WI38 (cell line): ENCODE measurements at regions not wholly inside any gene's neighbourhood (a gene's known extent, or its start where the extent isn't known, plus 50 kb on each side); places are given as distances from the start of the nearest gene placed in this dataset.

Source experiments
- H3K4me3 ChIP-seq: 2 replicates; pipeline ENCODE4 v1.5.1; 2011; ENCODE audit warnings: low read depth, mild to moderate bottlenecking, control low read depth, low read length
- TF ChIP-seq, protein P1 (sequence below): IDR thresholded peaks from 2 replicates; pipeline ENCODE4 v1.5.1; 2012; ENCODE audit warnings: low read depth, mild to moderate bottlenecking, control low read depth, low read length

DNA sequence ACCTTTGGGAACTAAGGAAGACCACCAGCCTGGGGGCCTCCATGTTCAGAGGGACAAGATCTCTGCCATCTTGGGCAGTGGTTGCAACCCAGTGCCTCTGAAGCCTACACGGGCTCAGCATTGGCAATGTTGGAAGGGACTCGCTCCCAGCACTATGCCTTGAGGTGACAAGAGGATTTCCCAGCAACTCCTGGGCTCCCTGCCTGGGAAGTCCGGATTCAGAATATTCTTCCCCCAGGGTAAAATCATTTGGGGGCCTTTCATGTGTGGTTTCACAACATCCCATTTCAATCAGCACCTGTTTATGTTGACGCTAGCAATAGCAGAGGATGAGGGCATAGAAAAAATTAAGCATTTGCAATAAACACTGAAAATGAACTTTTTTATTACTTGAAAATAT is 509.8 kb upstream of the MGMT start:
- no peak overlapping the region for H3K4me3 ChIP-seq
- TF ChIP-seq, protein P1, sequence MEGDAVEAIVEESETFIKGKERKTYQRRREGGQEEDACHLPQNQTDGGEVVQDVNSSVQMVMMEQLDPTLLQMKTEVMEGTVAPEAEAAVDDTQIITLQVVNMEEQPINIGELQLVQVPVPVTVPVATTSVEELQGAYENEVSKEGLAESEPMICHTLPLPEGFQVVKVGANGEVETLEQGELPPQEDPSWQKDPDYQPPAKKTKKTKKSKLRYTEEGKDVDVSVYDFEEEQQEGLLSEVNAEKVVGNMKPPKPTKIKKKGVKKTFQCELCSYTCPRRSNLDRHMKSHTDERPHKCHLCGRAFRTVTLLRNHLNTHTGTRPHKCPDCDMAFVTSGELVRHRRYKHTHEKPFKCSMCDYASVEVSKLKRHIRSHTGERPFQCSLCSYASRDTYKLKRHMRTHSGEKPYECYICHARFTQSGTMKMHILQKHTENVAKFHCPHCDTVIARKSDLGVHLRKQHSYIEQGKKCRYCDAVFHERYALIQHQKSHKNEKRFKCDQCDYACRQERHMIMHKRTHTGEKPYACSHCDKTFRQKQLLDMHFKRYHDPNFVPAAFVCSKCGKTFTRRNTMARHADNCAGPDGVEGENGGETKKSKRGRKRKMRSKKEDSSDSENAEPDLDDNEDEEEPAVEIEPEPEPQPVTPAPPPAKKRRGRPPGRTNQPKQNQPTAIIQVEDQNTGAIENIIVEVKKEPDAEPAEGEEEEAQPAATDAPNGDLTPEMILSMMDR = no peak

DNA sequence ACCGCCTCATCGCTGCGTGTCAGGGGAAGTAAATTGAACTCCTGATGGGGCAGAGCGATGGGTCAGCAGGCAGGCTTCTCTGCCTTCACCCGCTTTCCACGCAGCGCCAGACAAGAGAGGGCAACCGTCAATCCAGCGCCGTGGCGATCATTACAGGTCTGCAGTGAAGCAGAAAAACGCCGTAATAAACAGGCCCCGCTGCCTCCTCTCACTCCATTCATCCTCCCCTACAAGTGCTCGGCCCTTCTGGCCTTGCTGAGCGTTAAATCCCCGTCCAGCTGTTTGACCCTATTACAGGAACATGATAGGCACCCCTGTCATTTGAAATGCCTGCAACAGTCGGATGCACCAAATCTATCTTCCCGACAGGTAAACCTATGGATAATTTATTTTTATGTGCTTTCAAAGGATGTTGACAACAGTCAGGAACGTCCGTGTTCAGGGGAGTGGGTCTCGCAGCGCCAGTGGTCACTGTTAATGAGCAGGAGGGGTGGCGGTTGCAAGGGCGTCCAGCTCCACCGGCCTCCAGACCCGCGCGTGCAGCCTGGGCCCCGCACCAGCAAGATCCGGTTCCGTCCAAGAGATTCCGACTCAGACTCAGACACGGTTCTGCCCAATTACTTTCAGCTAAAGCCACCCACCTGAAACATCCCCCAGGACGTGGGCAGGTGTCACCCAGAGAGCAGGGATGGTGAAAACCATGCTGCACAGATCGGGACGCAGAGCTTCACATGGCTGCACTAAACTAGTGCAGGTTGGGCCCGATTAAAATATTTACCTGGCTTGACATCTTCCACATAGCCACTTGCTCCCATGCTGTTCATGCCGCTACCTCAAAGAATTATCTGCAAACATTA is 508.0 kb upstream of the MGMT start:
- TF ChIP-seq, protein P1 = no peak
- H3K4me3 ChIP-seq = no peak overlapping the region

DNA sequence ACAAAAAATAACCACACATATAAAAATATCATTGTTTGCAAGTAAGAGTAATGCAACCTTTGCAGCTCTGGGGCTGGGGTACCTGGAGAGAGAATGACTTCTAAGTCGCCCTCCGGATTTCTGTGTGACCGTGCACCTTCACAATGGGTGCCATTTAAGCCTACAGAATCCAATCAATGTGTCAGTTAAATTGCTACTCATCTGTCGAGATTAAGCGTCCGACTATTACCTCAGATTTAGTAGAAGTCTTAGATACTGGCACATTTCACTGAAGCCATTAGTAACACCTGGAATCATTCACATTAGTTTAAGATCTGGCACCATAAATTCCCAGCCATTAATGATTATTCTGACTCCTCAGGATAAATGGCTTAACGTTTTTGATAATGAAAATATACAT is 507.3 kb upstream of the MGMT start:
- TF ChIP-seq, protein P1 = no peak
- no peak overlapping the region for H3K4me3 ChIP-seq

DNA sequence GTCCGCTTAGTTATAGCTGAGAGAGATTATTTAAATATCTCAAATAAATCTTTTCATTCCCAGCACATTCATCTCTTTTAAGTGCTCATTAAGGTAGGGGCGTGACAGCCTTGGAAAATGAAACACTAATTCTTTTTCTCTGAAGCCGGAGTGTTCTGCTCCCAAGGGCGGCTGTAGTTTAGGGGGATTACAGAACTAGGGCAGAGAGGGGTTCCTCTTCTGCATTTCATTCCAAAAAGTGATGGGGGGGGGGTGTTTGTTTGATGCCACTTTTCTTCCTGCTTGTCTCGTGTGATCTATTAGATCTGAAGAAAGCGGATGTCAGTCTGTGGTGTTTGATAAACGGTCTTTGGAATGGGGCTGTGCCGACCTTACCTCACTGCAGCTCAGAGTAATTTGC is 506.5 kb upstream of the MGMT start:
- H3K4me3 ChIP-seq = no peak overlapping the region
- TF ChIP-seq, protein P1 = no peak

DNA sequence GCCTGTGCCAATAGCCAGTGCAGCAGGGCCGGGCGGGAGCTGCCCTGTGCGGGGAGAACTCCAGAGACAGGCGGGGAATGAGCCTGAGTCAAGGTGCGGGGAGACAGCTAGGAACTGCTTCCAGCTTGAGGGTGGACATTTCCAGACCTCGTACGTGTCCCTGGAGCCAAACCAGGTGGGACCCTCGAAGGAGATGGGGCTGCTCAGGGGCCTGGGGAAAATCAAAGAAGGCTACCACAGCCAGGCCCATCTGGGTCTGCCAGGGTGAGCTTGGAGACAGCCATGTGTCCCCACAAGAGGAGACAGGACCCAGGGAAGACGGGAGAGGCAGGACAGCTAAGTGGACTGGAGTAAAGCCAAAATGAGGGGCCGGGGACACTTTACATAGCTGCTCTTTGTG is 504.9 kb upstream of the MGMT start:
- TF ChIP-seq, protein P1 = no peak
- H3K4me3 ChIP-seq = no peak overlapping the region

DNA sequence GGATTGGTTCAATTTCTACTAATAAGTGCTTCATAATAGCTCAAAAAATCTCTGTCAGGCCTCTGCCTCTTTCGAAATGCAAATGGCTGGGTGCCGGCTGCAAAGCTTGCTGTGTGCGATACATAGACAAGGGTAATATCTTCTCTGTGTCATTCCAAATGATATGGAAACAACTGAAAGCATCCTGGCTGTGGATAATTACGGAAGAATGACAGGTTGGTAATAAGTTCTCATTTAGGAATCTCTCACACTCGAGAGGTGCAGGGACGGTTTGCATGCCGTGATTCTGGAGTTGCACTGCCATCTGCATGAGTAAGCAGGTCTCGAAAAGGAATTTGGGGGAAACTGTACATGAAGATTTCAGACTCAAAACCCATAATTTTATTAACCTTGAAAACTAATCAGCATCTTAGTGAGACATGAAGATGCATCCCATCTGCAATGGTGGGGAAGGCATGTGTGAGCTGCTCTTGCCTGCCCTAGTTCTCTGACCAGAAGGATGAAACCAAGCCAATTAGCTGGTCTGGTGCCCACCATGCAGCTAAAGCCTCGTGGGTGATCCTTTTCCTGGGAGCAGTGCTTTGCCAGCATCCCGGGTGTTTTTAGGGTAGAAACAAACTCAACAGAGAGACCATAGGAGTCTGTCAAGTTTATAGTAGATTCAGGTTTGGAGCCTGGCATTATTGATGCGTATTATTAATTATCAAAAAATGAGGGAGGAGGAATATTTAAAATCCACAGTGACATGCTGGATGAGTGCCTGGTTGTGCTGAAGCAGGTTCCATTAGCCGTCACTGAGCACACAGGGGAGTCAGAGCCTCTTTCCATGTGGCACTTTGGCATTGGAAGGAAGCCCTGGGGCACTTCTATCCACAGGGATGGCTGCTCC is 503.6 kb upstream of the MGMT start:
- H3K4me3 ChIP-seq = no peak overlapping the region
- TF ChIP-seq, protein P1 = no peak

DNA sequence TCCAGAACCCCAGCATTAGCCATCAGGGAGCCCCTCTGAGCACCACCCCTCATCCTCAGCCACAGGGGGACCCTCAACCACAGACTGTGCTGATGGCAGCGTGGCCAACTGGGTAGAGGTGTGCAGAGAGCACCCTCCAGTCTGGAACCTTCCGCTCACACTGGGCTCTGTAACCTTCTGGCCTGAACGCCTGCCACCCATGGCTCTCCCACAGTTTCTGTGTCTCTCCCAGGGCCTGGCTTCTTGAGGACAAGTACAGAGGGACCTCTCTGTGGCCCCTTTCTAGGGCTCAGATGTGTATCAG is 503.0 kb upstream of the MGMT start:
- TF ChIP-seq, protein P1 = no peak
- no peak overlapping the region for H3K4me3 ChIP-seq
